OCI-LY1 (cell line): ENCODE measurements at regions not wholly inside any gene's neighbourhood (a gene's known extent, or its start where the extent isn't known, plus 50 kb on each side); places are given as distances from the start of the nearest gene placed in this dataset.

Source experiments
- H2AFZ ChIP-seq: fragments of 200-600 bp; sonication (generic), shearing (Covaris generic); 2 replicates; pipeline ENCODE4 v1.6.0; 2014; ENCODE audit warnings: antibody characterized with exemption, mild to moderate bottlenecking, low read length
- H3F3A ChIP-seq: fragments of 200-600 bp; sonication (generic), shearing (Covaris generic); 2 replicates; pipeline ENCODE4 v1.6.0; 2014; ENCODE audit warnings: mild to moderate bottlenecking, antibody characterized with exemption, low read length, moderate library complexity; ENCODE audit not compliant: insufficient read depth
- H3K27ac ChIP-seq: fragments of 200-600 bp; sonication (generic); 2 replicates; pipeline ENCODE4 v1.5.1; 2014; ENCODE audit warnings: low read length, mixed run types, mild to moderate bottlenecking, low read depth; ENCODE audit not compliant: poor library complexity, severe bottlenecking
- H3K27me3 ChIP-seq: fragments of 200-600 bp; sonication (generic); 2 replicates; pipeline ENCODE4 v1.6.0; 2014; ENCODE audit warnings: antibody characterized with exemption, mild to moderate bottlenecking, low read length, moderate library complexity; ENCODE audit not compliant: insufficient read depth
- H3K36me3 ChIP-seq: fragments of 200-600 bp; sonication (generic); 2 replicates; pipeline ENCODE4 v1.6.1; 2014; ENCODE audit warnings: mild to moderate bottlenecking, antibody characterized with exemption, low read length, moderate library complexity, mixed read lengths; ENCODE audit not compliant: insufficient read depth
- H3K4me1 ChIP-seq: fragments of 200-600 bp; sonication (generic); 2 replicates; pipeline ENCODE4 v1.5.1; 2014; ENCODE audit warnings: mild to moderate bottlenecking, low read length, moderate library complexity; ENCODE audit not compliant: insufficient read depth, severe bottlenecking
- H3K4me2 ChIP-seq: fragments of 200-600 bp; sonication (generic), shearing (Covaris generic); 2 replicates; pipeline ENCODE4 v1.6.1; 2014; ENCODE audit warnings: low read length
- H3K4me3 ChIP-seq: fragments of 200-600 bp; sonication (generic); 2 replicates; pipeline ENCODE4 v1.5.1; 2014; ENCODE audit warnings: low read length, low read depth, mild to moderate bottlenecking, mixed read lengths; ENCODE audit not compliant: poor library complexity, severe bottlenecking
- H3K79me2 ChIP-seq: fragments of 200-600 bp; shearing (Covaris generic); 2 replicates; pipeline ENCODE4 v1.6.1; 2016; ENCODE audit warnings: mixed run types, low read length, mixed read lengths; ENCODE audit not compliant: insufficient read depth
- H3K9ac ChIP-seq: fragments of 200-600 bp; sonication (generic), shearing (Covaris generic); 2 replicates; pipeline ENCODE4 v1.6.1; 2014; ENCODE audit warnings: mild to moderate bottlenecking, low read length, mixed read lengths
- H3K9me2 ChIP-seq: fragments of 200-600 bp; sonication (generic), shearing (Covaris generic); 2 replicates; pipeline ENCODE4 v1.6.1; 2014; ENCODE audit warnings: low read depth, mild to moderate bottlenecking, low read length, mixed read lengths
- H3K9me3 ChIP-seq: fragments of 200-600 bp; shearing (Covaris generic); 2 replicates; pipeline ENCODE4 v1.6.1; 2014; ENCODE audit warnings: low read length, mixed read lengths
- H4K20me1 ChIP-seq: fragments of 200-600 bp; sonication (generic), shearing (Covaris generic); 2 replicates; pipeline ENCODE4 v1.6.0; 2016; ENCODE audit warnings: mild to moderate bottlenecking, low read length; ENCODE audit not compliant: insufficient read depth
- EZH2 ChIP-seq: fragments of 200-600 bp; sonication (generic), shearing (Covaris generic); IDR thresholded peaks from 2 replicates; pipeline ENCODE4 v1.8.0; 2017; ENCODE audit warnings: borderline replicate concordance, mixed run types, mild to moderate bottlenecking, antibody characterized with exemption, low read length, moderate library complexity, mixed read lengths
- TF ChIP-seq, protein P1 (sequence below): fragments of 200-600 bp; sonication (generic), shearing (Covaris generic); IDR thresholded peaks from 2 replicates; pipeline ENCODE4 v1.5.1; 2017; ENCODE audit warnings: mild to moderate bottlenecking, antibody characterized with exemption, low read length, moderate library complexity, mixed read lengths

DNA sequence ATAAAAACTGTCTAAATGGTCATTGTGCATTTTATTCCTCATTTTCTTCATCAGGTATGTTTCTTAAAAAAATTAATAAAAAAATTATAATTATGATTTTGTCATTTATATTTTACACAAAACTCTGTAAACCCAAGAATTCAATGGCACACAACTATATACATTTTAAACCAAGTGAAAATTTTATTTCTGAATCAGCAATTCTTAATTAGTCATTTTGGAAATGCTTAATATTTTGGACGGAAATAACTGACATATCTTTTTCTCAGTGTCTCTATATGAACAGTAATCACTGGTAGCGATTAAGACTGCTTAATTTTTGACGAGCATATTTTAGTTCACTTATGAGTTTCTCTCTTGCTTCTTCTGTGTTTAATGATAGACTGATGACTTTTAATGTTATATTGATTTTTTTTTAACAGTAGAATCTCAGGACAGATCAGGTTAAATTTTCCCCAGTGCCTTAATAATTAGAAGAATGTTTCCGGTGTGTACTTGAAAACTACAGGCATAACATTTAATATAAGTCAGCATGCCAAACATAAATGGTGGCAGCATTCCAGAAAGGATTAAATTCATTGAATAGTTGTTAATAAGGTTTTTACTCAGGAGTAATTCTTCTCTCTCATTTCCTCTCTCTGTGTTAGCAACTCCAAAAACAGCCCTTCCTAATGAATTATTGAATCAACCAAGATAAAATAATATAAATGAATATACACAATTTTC, 644.7 kb upstream of the CDH6 start:
- Histone ChIP-seq H3K4me3 (no peak overlapping the region), H4K20me1 (no peaks in the 10 kb centered on the region), H3K9me2 (no peaks in the 10 kb centered on the region), H3K79me2 (no peaks in the 10 kb centered on the region), H3K9me3 (no peaks in the 10 kb centered on the region), H3K36me3 (no peaks in the 10 kb centered on the region), H3K27ac (no peak overlapping the region), H3K4me1 (no peaks in the 10 kb centered on the region), H3K27me3 (no peaks in the 10 kb centered on the region), H2AFZ (no peak overlapping the region), H3K4me2 (no peak overlapping the region), H3K9ac (no peak overlapping the region), H3F3A (no peaks in the 10 kb centered on the region)
- TF ChIP-seq EZH2 = no peak
- TF ChIP-seq, protein P1, sequence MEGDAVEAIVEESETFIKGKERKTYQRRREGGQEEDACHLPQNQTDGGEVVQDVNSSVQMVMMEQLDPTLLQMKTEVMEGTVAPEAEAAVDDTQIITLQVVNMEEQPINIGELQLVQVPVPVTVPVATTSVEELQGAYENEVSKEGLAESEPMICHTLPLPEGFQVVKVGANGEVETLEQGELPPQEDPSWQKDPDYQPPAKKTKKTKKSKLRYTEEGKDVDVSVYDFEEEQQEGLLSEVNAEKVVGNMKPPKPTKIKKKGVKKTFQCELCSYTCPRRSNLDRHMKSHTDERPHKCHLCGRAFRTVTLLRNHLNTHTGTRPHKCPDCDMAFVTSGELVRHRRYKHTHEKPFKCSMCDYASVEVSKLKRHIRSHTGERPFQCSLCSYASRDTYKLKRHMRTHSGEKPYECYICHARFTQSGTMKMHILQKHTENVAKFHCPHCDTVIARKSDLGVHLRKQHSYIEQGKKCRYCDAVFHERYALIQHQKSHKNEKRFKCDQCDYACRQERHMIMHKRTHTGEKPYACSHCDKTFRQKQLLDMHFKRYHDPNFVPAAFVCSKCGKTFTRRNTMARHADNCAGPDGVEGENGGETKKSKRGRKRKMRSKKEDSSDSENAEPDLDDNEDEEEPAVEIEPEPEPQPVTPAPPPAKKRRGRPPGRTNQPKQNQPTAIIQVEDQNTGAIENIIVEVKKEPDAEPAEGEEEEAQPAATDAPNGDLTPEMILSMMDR = no peak

DNA sequence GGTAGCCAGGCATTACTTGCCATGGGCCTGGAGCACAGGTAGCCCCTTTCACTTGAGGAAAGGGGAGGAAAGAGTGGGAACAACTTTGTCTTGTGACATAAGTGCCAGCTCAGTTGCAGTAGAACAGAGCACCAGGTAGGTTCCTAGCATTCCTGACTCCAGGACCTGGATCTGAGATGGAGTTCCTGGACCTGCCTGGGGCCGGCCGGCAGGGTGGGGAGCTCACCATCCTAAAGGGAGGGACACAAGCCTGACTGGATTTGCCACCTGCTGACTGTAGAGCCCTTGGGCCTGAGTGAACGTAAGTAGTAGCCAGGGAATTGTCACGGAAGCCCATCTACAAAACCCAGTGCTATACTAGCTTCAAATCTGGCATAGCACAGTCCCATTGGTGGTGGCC, 653.3 kb upstream of the CDH6 start:
- H3K9me3 ChIP-seq = no peaks in the 10 kb centered on the region
- no peaks in the 10 kb centered on the region for H3F3A ChIP-seq
- H3K79me2 ChIP-seq = no peaks in the 10 kb centered on the region
- no peaks in the 10 kb centered on the region for H3K36me3 ChIP-seq
- H4K20me1 ChIP-seq = no peaks in the 10 kb centered on the region
- H3K27ac ChIP-seq = no peak overlapping the region
- no peak overlapping the region for H3K9ac ChIP-seq
- no peak overlapping the region for H3K4me3 ChIP-seq
- no peaks in the 10 kb centered on the region for H3K27me3 ChIP-seq
- no peak overlapping the region for H3K4me2 ChIP-seq
- no peaks in the 10 kb centered on the region for H3K4me1 ChIP-seq
- TF ChIP-seq, protein P1 = no peak
- TF ChIP-seq EZH2 = no peak
- no peak overlapping the region for H2AFZ ChIP-seq
- no peaks in the 10 kb centered on the region for H3K9me2 ChIP-seq

DNA sequence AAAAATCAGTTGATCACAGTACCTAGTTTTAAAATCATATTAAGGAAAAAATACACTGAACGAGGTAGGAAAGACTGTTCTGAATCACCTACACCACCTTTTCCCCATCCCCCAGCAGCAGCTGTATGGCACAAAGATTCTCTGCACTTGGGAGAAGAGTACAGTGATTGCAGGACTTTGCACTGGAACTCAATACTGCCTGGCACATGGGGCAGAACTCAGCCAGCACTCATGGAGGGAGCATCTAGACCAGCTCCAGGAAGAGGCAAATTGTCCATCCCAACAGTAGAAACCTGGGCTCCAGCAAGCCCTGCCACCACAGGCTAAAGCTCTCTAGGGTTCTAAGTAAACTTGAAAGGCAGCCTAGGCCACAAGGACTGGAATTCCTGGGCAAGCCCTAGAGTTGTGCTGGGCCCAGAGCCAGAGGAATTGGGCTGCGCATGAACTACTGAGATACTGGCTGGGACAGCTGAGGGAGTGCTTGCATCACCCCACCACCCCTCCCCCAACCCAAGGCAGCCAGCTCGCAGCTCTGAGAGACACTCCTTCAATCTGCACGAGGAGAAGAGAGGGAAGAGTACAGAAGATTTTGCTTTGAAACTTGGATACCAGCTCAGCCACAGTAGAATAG, 654.4 kb upstream of the CDH6 start:
- H3K9me2 ChIP-seq = no peaks in the 10 kb centered on the region
- no peak overlapping the region for H3K27ac ChIP-seq
- H3K4me3 ChIP-seq = no peak overlapping the region
- no peaks in the 10 kb centered on the region for H3K9me3 ChIP-seq
- TF ChIP-seq EZH2 = no peak
- TF ChIP-seq, protein P1 = no peak
- H3F3A ChIP-seq = no peaks in the 10 kb centered on the region
- no peaks in the 10 kb centered on the region for H3K4me1 ChIP-seq
- H3K36me3 ChIP-seq = no peaks in the 10 kb centered on the region
- H3K4me2 ChIP-seq = no peak overlapping the region
- no peaks in the 10 kb centered on the region for H4K20me1 ChIP-seq
- H3K9ac ChIP-seq = no peak overlapping the region
- H2AFZ ChIP-seq = no peak overlapping the region
- no peaks in the 10 kb centered on the region for H3K27me3 ChIP-seq
- H3K79me2 ChIP-seq = no peaks in the 10 kb centered on the region
